HUES6 (cell line): ENCODE measurements at regions not wholly inside any gene's neighbourhood (a gene's known extent, or its start where the extent isn't known, plus 50 kb on each side); places are given as distances from the start of the nearest gene placed in this dataset.

Experiments
- H3K27ac ChIP-seq: 2 replicates; pipeline ENCODE4 v1.7.0; 2013; ENCODE audit warnings: low read depth, mild to moderate bottlenecking, low read length, inconsistent platforms
- H3K27me3 ChIP-seq: 2 replicates; pipeline ENCODE4 v1.6.1; 2013; ENCODE audit warnings: low read length; ENCODE audit not compliant: control insufficient read depth, insufficient read depth
- H3K36me3 ChIP-seq: 2 replicates; pipeline ENCODE4 v1.6.1; 2013; ENCODE audit warnings: low read length; ENCODE audit not compliant: control insufficient read depth, insufficient read depth
- H3K4me1 ChIP-seq: 2 replicates; pipeline ENCODE4 v1.6.1; 2013; ENCODE audit warnings: low read length; ENCODE audit not compliant: control insufficient read depth, insufficient read depth
- H3K4me3 ChIP-seq: 2 replicates; pipeline ENCODE4 v1.5.1; 2013; ENCODE audit warnings: low read depth, low read length
- H3K9ac ChIP-seq: one replicate; pipeline ENCODE4 v1.6.1; 2013; ENCODE audit warnings: mild to moderate bottlenecking, low read length
- H3K9me3 ChIP-seq: 2 replicates; pipeline ENCODE4 v1.6.1; 2013; ENCODE audit warnings: low read depth, low read length; ENCODE audit not compliant: control insufficient read depth, insufficient read depth

GRCh38 chr15:59953392-59953883 lies 50.7 kb upstream of the FOXB1 start:
- H3K27ac ChIP-seq: no peak overlapping the region
- no peaks in the 10 kb centered on the region for H3K36me3 ChIP-seq
- no peak overlapping the region for H3K9ac ChIP-seq
- H3K4me1 ChIP-seq: peaks cover 10% of the 10 kb centered on the region
- H3K4me3 ChIP-seq: no peak overlapping the region
- H3K9me3 ChIP-seq: no peaks in the 10 kb centered on the region
- H3K27me3 ChIP-seq: no peaks in the 10 kb centered on the region

GRCh38 chr15:59952960-59953359 lies 51.2 kb upstream of the FOXB1 start:
- peaks cover 10% of the 10 kb centered on the region for H3K4me1 ChIP-seq
- no peaks in the 10 kb centered on the region for H3K27me3 ChIP-seq
- no peaks in the 10 kb centered on the region for H3K36me3 ChIP-seq
- H3K4me3 ChIP-seq: no peak overlapping the region
- H3K9ac ChIP-seq: no peak overlapping the region
- no peak overlapping the region for H3K27ac ChIP-seq
- H3K9me3 ChIP-seq: no peaks in the 10 kb centered on the region

- no peak overlapping the region for H3K4me3 ChIP-seq
- peaks cover 10% of the 10 kb centered on the region for H3K4me1 ChIP-seq
- no peak overlapping the region for H3K27ac ChIP-seq
- H3K36me3 ChIP-seq: no peaks in the 10 kb centered on the region
- H3K9me3 ChIP-seq: no peaks in the 10 kb centered on the region
- H3K27me3 ChIP-seq: no peaks in the 10 kb centered on the region
- H3K9ac ChIP-seq: no peak overlapping the region
Observed at GRCh38 chr15:59950603-59951388, 53.3 kb upstream of the FOXB1 start.

- H3K9ac ChIP-seq: no peak overlapping the region
- H3K4me1 ChIP-seq: peaks cover 10% of the 10 kb centered on the region
- no peak overlapping the region for H3K4me3 ChIP-seq
- no peaks in the 10 kb centered on the region for H3K27me3 ChIP-seq
- H3K36me3 ChIP-seq: no peaks in the 10 kb centered on the region
- H3K9me3 ChIP-seq: no peaks in the 10 kb centered on the region
- no peak overlapping the region for H3K27ac ChIP-seq
Observed at GRCh38 chr15:59948924-59949613, 55.0 kb upstream of the FOXB1 start.

- Histone ChIP-seq H3K9me3 (no peaks in the 10 kb centered on the region), H3K36me3 (no peaks in the 10 kb centered on the region), H3K4me3 (no peak overlapping the region), H3K27ac (no peak overlapping the region), H3K9ac (no peak overlapping the region), H3K27me3 (no peaks in the 10 kb centered on the region), H3K4me1 (peaks cover 14% of the 10 kb centered on the region)
Observed at GRCh38 chr15:59946084-59946483, 58.0 kb upstream of the FOXB1 start.

- H3K27me3 ChIP-seq: no peaks in the 10 kb centered on the region
- no peak overlapping the region for H3K27ac ChIP-seq
- no peaks in the 10 kb centered on the region for H3K36me3 ChIP-seq
- H3K4me1 ChIP-seq: peaks cover 22% of the 10 kb centered on the region
- H3K9me3 ChIP-seq: no peaks in the 10 kb centered on the region
- no peak overlapping the region for H3K4me3 ChIP-seq
- H3K9ac ChIP-seq: no peak overlapping the region
Observed at GRCh38 chr15:59945036-59945435, 59.1 kb upstream of the FOXB1 start.

GRCh38 chr15:59941612-59942011 lies 62.5 kb upstream of the FOXB1 start:
- H3K27me3 ChIP-seq: no peaks in the 10 kb centered on the region
- H3K27ac ChIP-seq: no peak overlapping the region
- H3K9ac ChIP-seq: no peak overlapping the region
- H3K4me1 ChIP-seq: peaks cover 25% of the 10 kb centered on the region
- no peak overlapping the region for H3K4me3 ChIP-seq
- H3K36me3 ChIP-seq: no peaks in the 10 kb centered on the region
- H3K9me3 ChIP-seq: no peaks in the 10 kb centered on the region

- no peaks in the 10 kb centered on the region for H3K27me3 ChIP-seq
- H3K9ac ChIP-seq: no peak overlapping the region
- H3K27ac ChIP-seq: no peak overlapping the region
- no peaks in the 10 kb centered on the region for H3K36me3 ChIP-seq
- H3K4me3 ChIP-seq: no peak overlapping the region
- no peaks in the 10 kb centered on the region for H3K9me3 ChIP-seq
- peaks cover 29% of the 10 kb centered on the region for H3K4me1 ChIP-seq
Observed at GRCh38 chr15:59940928-59941327, 63.2 kb upstream of the FOXB1 start.

- Histone ChIP-seq H3K27me3 (no peaks in the 10 kb centered on the region), H3K36me3 (no peaks in the 10 kb centered on the region), H3K9ac (no peak overlapping the region), H3K9me3 (no peaks in the 10 kb centered on the region), H3K27ac (no peak overlapping the region), H3K4me1 (peaks cover 29% of the 10 kb centered on the region), H3K4me3 (no peak overlapping the region)
Observed at GRCh38 chr15:59940456-59940855, 63.7 kb upstream of the FOXB1 start.

- no peak overlapping the region for H3K9ac ChIP-seq
Observed at GRCh38 chr15:59936741-59937140, 67.4 kb upstream of the FOXB1 start.

GRCh38 chr15:59933607-59934006 lies 70.5 kb upstream of the FOXB1 start:
- H3K9me3 ChIP-seq: no peaks in the 10 kb centered on the region
- H3K27me3 ChIP-seq: no peaks in the 10 kb centered on the region
- H3K4me1 ChIP-seq: peaks cover 17% of the 10 kb centered on the region
- H3K27ac ChIP-seq: no peak overlapping the region
- no peak overlapping the region for H3K4me3 ChIP-seq
- no peak overlapping the region for H3K9ac ChIP-seq
- H3K36me3 ChIP-seq: no peaks in the 10 kb centered on the region

More at GRCh38 chr15:59936741-59937140, 67.4 kb upstream of the FOXB1 start:
- Histone ChIP-seq H3K27ac (no peak overlapping the region), H3K9me3 (no peaks in the 10 kb centered on the region), H3K27me3 (no peaks in the 10 kb centered on the region), H3K4me3 (no peak overlapping the region), H3K36me3 (no peaks in the 10 kb centered on the region), H3K4me1 (peaks cover 31% of the 10 kb centered on the region)
